PFSK-1 (cell line): ENCODE measurements at regions not wholly inside any gene's neighbourhood (a gene's known extent, or its start where the extent isn't known, plus 50 kb on each side); places are given as distances from the start of the nearest gene placed in this dataset.

Experiments used
- FOXP2 ChIP-seq: optimal IDR thresholded peaks from 2 replicates; pipeline ENCODE3; 2011; ENCODE audit warnings: borderline replicate concordance, control low read depth, inconsistent platforms; ENCODE audit not compliant: insufficient read depth; ENCODE audit errors: extremely low read length, extremely low read depth
- POLR2AphosphoS5 ChIP-seq: IDR thresholded peaks from 2 replicates; pipeline ENCODE4 v1.6.1; 2012; ENCODE audit warnings: low read depth, mild to moderate bottlenecking, control low read depth, low read length, moderate library complexity
- REST ChIP-seq, 2 experiments: IDR thresholded peaks; 2 replicates each; pipeline versions ENCODE4 v1.6.1 to v1.8.0; 2011 to 2012; ENCODE audit warnings: low read depth in 2 of 2, low read length in 2 of 2, control low read depth in 1 of 2, inconsistent platforms in 1 of 2, mild to moderate bottlenecking in 1 of 2, moderate library complexity in 1 of 2; ENCODE audit not compliant: insufficient read depth in 1 of 2
- SIN3A ChIP-seq: IDR thresholded peaks from 2 replicates; pipeline ENCODE4 v1.6.1; 2012; ENCODE audit warnings: mild to moderate bottlenecking, low read length, moderate library complexity, borderline replicate concordance; ENCODE audit not compliant: insufficient read depth
- TAF1 ChIP-seq: IDR thresholded peaks from 2 replicates; pipeline ENCODE4 v1.6.1; 2012; ENCODE audit warnings: low read length, control low read depth, borderline replicate concordance; ENCODE audit not compliant: insufficient read depth

GRCh38 chr17:79364315-79365094 is 246.3 kb downstream of the RBFOX3 start:
- TF ChIP-seq REST (IDR thresholded peaks at IDR 0.05; ENCODE audit: insufficient read depth in 1 of 2, low read depth in 2 of 2, low read length in 2 of 2) (no peak), FOXP2 (no peak), SIN3A (no peak), TAF1 (no peak), POLR2AphosphoS5 (no peak)

GRCh38 chr17:79363552-79364275 is 247.1 kb downstream of the RBFOX3 start:
- no peak for TF ChIP-seq SIN3A
- no peak for TF ChIP-seq TAF1
- TF ChIP-seq FOXP2 = no peak

- TF ChIP-seq REST (IDR thresholded peaks at IDR 0.05; ENCODE audit: insufficient read depth in 1 of 2, low read depth in 2 of 2, low read length in 2 of 2) (no peak), SIN3A (no peak), POLR2AphosphoS5 (no peak), FOXP2 (no peak), TAF1 (no peak)
These were observed 248.0 kb downstream of the RBFOX3 start for GRCh38 chr17:79362772-79363305.

GRCh38 chr17:79361873-79362771 is 248.7 kb downstream of the RBFOX3 start:
- TF ChIP-seq FOXP2 (no peak), SIN3A (no peak), REST (IDR thresholded peaks at IDR 0.05; ENCODE audit: insufficient read depth in 1 of 2, low read depth in 2 of 2, low read length in 2 of 2) (no peak), TAF1 (no peak)

GRCh38 chr17:79361221-79361734 is 249.6 kb downstream of the RBFOX3 start:
- TF ChIP-seq SIN3A (no peak), POLR2AphosphoS5 (no peak)

GRCh38 chr17:79360196-79360595 is 250.7 kb downstream of the RBFOX3 start:
- TF ChIP-seq FOXP2 (no peak), POLR2AphosphoS5 (no peak), SIN3A (no peak), REST (IDR thresholded peaks at IDR 0.05; ENCODE audit: insufficient read depth in 1 of 2, low read depth in 2 of 2, low read length in 2 of 2) (no peak), TAF1 (no peak)
